CD14-positive monocyte (primary cell): ENCODE measurements at regions not wholly inside any gene's neighbourhood (a gene's known extent, or its start where the extent isn't known, plus 50 kb on each side); places are given as distances from the start of the nearest gene placed in this dataset.

Experiments
- DNase-seq, 3 donors: peaks; one replicate each; pipeline ENCODE4 v3.0.0-alpha.2; 2011 to 2022
- H2AFZ ChIP-seq: 2 replicates; pipeline ENCODE4 v1.6.0; 2012; ENCODE audit warnings: mild to moderate bottlenecking, low read depth, low read length, inconsistent platforms; ENCODE audit not compliant: insufficient read depth, poor library complexity, severe bottlenecking
- H3K27ac ChIP-seq, 2 donors: 1 replicate in 1 of 2; 2 replicates in 1 of 2; pipeline ENCODE4 v1.5.1; 2012 to 2013; ENCODE audit warnings: low read length in 2 of 2, control low read depth in 1 of 2, inconsistent platforms in 1 of 2, low read depth in 1 of 2, mild to moderate bottlenecking in 1 of 2
- H3K27me3 ChIP-seq, 2 donors: one replicate each; pipeline versions ENCODE4 v1.6.0 to v1.6.1; 2011 to 2013; ENCODE audit warnings: low read length in 2 of 2; ENCODE audit not compliant: control insufficient read depth in 2 of 2, insufficient read depth in 2 of 2
- H3K36me3 ChIP-seq, 2 donors: replicated peaks in 1 of 2; 1 replicate in 1 of 2; 2 replicates in 1 of 2; pipeline versions ENCODE4 v1.5.1 to v1.6.1; 2012 to 2013; ENCODE audit warnings: low read length in 2 of 2, control low read depth in 1 of 2, inconsistent platforms in 1 of 2, mild to moderate bottlenecking in 1 of 2; ENCODE audit not compliant: insufficient read depth in 2 of 2, control insufficient read depth in 1 of 2
- H3K4me1 ChIP-seq, 2 donors: 1 replicate in 1 of 2; 2 replicates in 1 of 2; pipeline versions ENCODE4 v1.5.1 to v1.6.1; 2012 to 2013; ENCODE audit warnings: low read length in 2 of 2, control low read depth in 1 of 2, inconsistent platforms in 1 of 2, mild to moderate bottlenecking in 1 of 2, moderate library complexity in 1 of 2; ENCODE audit not compliant: insufficient read depth in 2 of 2, control insufficient read depth in 1 of 2
- H3K4me2 ChIP-seq: replicated peaks from 2 replicates; pipeline ENCODE3; 2012; ENCODE audit warnings: low read length, moderate library complexity, mild to moderate bottlenecking; ENCODE audit not compliant: poor library complexity, severe bottlenecking; ENCODE audit errors: extremely low read depth
- H3K4me3 ChIP-seq, 3 experiments: fragments of 200-600 bp in 1 of 3; sonication (generic) in 1 of 3; replicated peaks in 1 of 3; 1 replicate in 2 of 3; 2 replicates in 1 of 3; pipeline ENCODE4 v1.5.1; 2011 to 2013; ENCODE audit warnings: low read length in 3 of 3, mild to moderate bottlenecking in 3 of 3, control low read depth in 2 of 3, low read depth in 2 of 3, inconsistent platforms in 1 of 3, moderate library complexity in 1 of 3
- H3K79me2 ChIP-seq: 2 replicates; pipeline ENCODE4 v1.6.0; 2012; ENCODE audit warnings: mild to moderate bottlenecking, control low read depth, inconsistent platforms, low read length, moderate library complexity; ENCODE audit not compliant: insufficient read depth
- H3K9ac ChIP-seq: 2 replicates; pipeline ENCODE4 v1.6.0; 2017; ENCODE audit warnings: low read length, mild to moderate bottlenecking; ENCODE audit not compliant: insufficient read depth, poor library complexity, severe bottlenecking
- H3K9me3 ChIP-seq, 2 donors: replicated peaks in 1 of 2; 1 replicate in 1 of 2; 2 replicates in 1 of 2; pipeline versions ENCODE4 v1.5.1 to v1.6.1; 2012 to 2013; ENCODE audit warnings: low read length in 2 of 2, control low read depth in 1 of 2; ENCODE audit not compliant: control insufficient read depth in 1 of 2, insufficient read depth in 1 of 2
- H4K20me1 ChIP-seq: 2 replicates; pipeline ENCODE4 v1.6.0; 2012; ENCODE audit warnings: mild to moderate bottlenecking, low read length, control low read depth, moderate library complexity; ENCODE audit not compliant: insufficient read depth
- H3K27ac Mint-ChIP-seq, 7 donors: one replicate each; pipeline ENCODE4 v1.8.0; 2020; ENCODE audit warnings: mild to moderate bottlenecking in 7 of 7, mixed read lengths in 7 of 7, moderate library complexity in 6 of 7, inconsistent platforms in 2 of 7
- H3K27me3 Mint-ChIP-seq, 3 donors: one replicate each; pipeline ENCODE4 v1.8.0; 2021 to 2022; ENCODE audit warnings: low read depth in 3 of 3, mild to moderate bottlenecking in 3 of 3, mixed read lengths in 3 of 3, moderate library complexity in 3 of 3, inconsistent platforms in 1 of 3
- H3K36me3 Mint-ChIP-seq, 2 donors: one replicate each; pipeline ENCODE4 v1.8.0; 2020; ENCODE audit warnings: mixed read lengths in 2 of 2, inconsistent platforms in 1 of 2, mild to moderate bottlenecking in 1 of 2
- H3K4me1 Mint-ChIP-seq: one replicate; pipeline ENCODE4 v1.8.0; 2020; ENCODE audit warnings: mild to moderate bottlenecking, mixed read lengths
- H3K4me3 Mint-ChIP-seq, 2 donors: one replicate each; pipeline ENCODE4 v1.8.0; 2020; ENCODE audit warnings: mild to moderate bottlenecking in 2 of 2, mixed read lengths in 2 of 2, moderate library complexity in 1 of 2
- H3K9me3 Mint-ChIP-seq, 7 donors: one replicate each; pipeline ENCODE4 v1.8.0; 2020 to 2022; ENCODE audit warnings: mixed read lengths in 7 of 7, mild to moderate bottlenecking in 6 of 7, moderate library complexity in 6 of 7, inconsistent platforms in 2 of 7
- WGBS: methylation state at CpG from one replicate; pipeline ENCODE4 v1.1.5; 2013; ENCODE audit warnings: missing lambda C conversion rate; ENCODE audit not compliant: insufficient coverage; 5-methylcytosine and 5-hydroxymethylcytosine counted together
- intact Hi-C, 2 donors: fragments of 100-400 bp; cut with micrococcal nuclease; formaldehyde crosslinking; loops; one replicate each; pipeline versions ENCODE4 v1.15.0 to v1.15.1; 2023
- TF ChIP-seq, protein P1 (sequence below): fragments of 200-600 bp; IDR thresholded peaks from one replicate; pipeline ENCODE4 v1.8.0; 2022; ENCODE audit warnings: antibody characterized with exemption, mild to moderate bottlenecking

DNA sequence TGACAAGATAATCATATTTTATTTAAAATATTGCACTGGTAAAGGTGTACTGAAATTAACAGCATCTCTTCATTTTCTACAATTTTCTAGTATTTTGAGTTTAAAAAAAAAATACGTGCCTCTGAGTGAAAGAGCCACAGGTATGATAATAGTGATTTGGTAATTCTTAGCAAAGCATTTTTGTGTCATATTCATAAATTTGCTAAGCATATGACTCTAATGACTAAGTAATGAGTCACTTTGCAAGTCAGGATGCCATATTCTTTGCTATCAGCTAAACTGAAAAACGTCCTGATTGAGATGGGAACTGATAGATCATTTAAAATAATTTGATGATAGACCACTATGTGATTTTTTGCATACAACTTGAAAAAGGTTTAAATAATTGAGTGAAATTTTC is 136.1 kb upstream of the IRS2 start:
- WGBS = 80% methylated on average over 1 of the region's 2 CpGs
- H3K4me2 ChIP-seq = no peak overlapping the region

DNA sequence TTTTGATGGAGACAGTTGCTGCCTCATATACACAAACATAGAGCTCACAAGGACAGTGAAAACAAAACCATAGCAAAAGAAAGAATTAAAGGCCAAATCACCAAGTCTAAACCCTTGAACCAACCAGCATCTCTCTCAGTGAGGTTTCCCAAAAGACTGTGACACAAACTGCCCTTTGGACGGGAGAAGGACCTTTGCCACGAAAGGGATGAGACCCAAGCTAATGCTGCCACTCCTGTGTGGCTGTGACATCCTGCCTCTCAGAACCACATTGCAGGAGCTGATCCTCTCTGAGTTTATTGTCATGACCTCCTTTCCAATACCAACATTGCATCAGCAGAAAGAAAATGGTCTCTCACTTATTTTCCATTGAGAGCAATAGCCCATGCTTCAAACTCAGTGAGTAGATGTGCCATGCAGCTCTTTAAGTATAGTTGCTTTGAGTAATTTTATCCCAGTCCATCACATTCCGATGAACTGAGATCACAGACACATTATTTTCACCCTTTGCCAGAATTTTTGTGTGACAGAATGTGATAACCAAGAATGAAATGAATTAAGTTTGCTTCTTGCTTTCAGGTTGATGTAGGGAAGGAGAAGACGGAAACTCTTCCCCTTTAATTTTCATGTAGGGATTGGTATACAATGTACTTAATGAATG is 133.5 kb upstream of the IRS2 start:
- Histone ChIP-seq H3K4me1 (no peaks in the 10 kb centered on the region), H3K79me2 (no peaks in the 10 kb centered on the region), H3K9me3 (no peaks in the 10 kb centered on the region), H3K4me2 (no peak overlapping the region), H4K20me1 (no peaks in the 10 kb centered on the region), H3K36me3 (no peaks in the 10 kb centered on the region), H2AFZ (no peak overlapping the region), H3K4me3 (no peak overlapping the region), H3K9ac (no peak overlapping the region), H3K27me3 (no peaks in the 10 kb centered on the region), H3K27ac (no peak overlapping the region)
- intact Hi-C loops = no loop called here
- Mint-ChIP-seq H3K27me3 (peaks cover 1 to 5% (median 2%) of the 10 kb centered on the region in 3 donors), H3K4me1 (no peaks in the 10 kb centered on the region), H3K4me3 (no peak overlapping the region), H3K9me3 (peaks cover 0 to 4% (median 0%) of the 10 kb centered on the region in 7 donors), H3K27ac (no peak overlapping the region), H3K36me3 (no peaks in the 10 kb centered on the region)
- DNase-seq = no peak
- whole genome bisulfite sequencing = 96% methylated on average over 2 of the region's 4 CpGs
- TF ChIP-seq, protein P1, sequence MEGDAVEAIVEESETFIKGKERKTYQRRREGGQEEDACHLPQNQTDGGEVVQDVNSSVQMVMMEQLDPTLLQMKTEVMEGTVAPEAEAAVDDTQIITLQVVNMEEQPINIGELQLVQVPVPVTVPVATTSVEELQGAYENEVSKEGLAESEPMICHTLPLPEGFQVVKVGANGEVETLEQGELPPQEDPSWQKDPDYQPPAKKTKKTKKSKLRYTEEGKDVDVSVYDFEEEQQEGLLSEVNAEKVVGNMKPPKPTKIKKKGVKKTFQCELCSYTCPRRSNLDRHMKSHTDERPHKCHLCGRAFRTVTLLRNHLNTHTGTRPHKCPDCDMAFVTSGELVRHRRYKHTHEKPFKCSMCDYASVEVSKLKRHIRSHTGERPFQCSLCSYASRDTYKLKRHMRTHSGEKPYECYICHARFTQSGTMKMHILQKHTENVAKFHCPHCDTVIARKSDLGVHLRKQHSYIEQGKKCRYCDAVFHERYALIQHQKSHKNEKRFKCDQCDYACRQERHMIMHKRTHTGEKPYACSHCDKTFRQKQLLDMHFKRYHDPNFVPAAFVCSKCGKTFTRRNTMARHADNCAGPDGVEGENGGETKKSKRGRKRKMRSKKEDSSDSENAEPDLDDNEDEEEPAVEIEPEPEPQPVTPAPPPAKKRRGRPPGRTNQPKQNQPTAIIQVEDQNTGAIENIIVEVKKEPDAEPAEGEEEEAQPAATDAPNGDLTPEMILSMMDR = no peak

More for the DNA sequence above, 136.1 kb upstream of the IRS2 start:
- Histone ChIP-seq H2AFZ (no peak overlapping the region), H3K9me3 (no peaks in the 10 kb centered on the region), H3K4me3 (no peak overlapping the region), H3K27ac (no peak overlapping the region), H3K9ac (no peak overlapping the region), H3K79me2 (no peaks in the 10 kb centered on the region), H3K4me1 (no peaks in the 10 kb centered on the region), H4K20me1 (no peaks in the 10 kb centered on the region), H3K36me3 (no peaks in the 10 kb centered on the region), H3K27me3 (no peaks in the 10 kb centered on the region)
- intact Hi-C loops = no loop called here
- Mint-ChIP-seq H3K36me3 (no peaks in the 10 kb centered on the region), H3K4me1 (no peaks in the 10 kb centered on the region), H3K4me3 (no peak overlapping the region), H3K27me3 (peaks cover 0 to 1% (median 1%) of the 10 kb centered on the region in 3 donors), H3K9me3 (peaks cover 0 to 2% (median 0%) of the 10 kb centered on the region in 7 donors), H3K27ac (no peak overlapping the region)
- TF ChIP-seq, protein P1 = no peak
- DNase-seq = no peak
